OCI-LY7 (cell line): ENCODE measurements at regions not wholly inside any gene's neighbourhood (a gene's known extent, or its start where the extent isn't known, plus 50 kb on each side); places are given as distances from the start of the nearest gene placed in this dataset.

Source experiments
- BruUV-seq: library from RNA; stranded (reverse); fragments of 400-500 nt; replicated peaks from 2 replicates; lab custom pipeline; 2021; lab: Mats Ljungman, UMichigan
- CTCF ChIA-PET: fragments of 300-600 bp; sonication (Branson Sonifier 250); formaldehyde crosslinking; loops from one replicate; lab custom pipeline; 2022; ENCODE audit warnings: antibody characterized with exemption; ENCODE audit not compliant: unreplicated experiment; lab: Charles Lee
- POLR2A ChIA-PET: fragments of 300-600 bp; sonication (Branson Sonifier 250); formaldehyde crosslinking; loops from one replicate; lab custom pipeline; 2022; ENCODE audit warnings: antibody characterized with exemption; lab: Charles Lee
- DNase-seq: peaks from one replicate; pipeline ENCODE4 v3.0.0-alpha.2; 2015; ENCODE audit warnings: low spot score
- H2AFZ ChIP-seq: fragments of 200-600 bp; sonication (generic), shearing (Covaris generic); 2 replicates; pipeline ENCODE4 v1.6.1; 2014; ENCODE audit warnings: mild to moderate bottlenecking, antibody characterized with exemption, low read length, moderate library complexity
- H3K27ac ChIP-seq: fragments of 200-600 bp; sonication (generic); 2 replicates; pipeline ENCODE4 v1.5.1; 2014; ENCODE audit warnings: mixed run types, low read depth, mild to moderate bottlenecking, moderate library complexity, low read length, inconsistent platforms; ENCODE audit not compliant: poor library complexity, severe bottlenecking
- H3K36me3 ChIP-seq: fragments of 200-600 bp; sonication (generic); 2 replicates; pipeline ENCODE4 v1.6.1; 2014; ENCODE audit warnings: mild to moderate bottlenecking, antibody characterized with exemption, low read length, moderate library complexity, mixed read lengths; ENCODE audit not compliant: insufficient read depth
- H3K4me1 ChIP-seq: fragments of 200-600 bp; sonication (generic); 2 replicates; pipeline ENCODE4 v1.5.1; 2014; ENCODE audit warnings: mild to moderate bottlenecking, low read length; ENCODE audit not compliant: insufficient read depth, poor library complexity, severe bottlenecking
- H3K4me2 ChIP-seq: fragments of 200-600 bp; sonication (generic); 2 replicates; pipeline ENCODE4 v1.6.1; 2014; ENCODE audit warnings: mild to moderate bottlenecking, low read length
- H3K4me3 ChIP-seq: fragments of 200-600 bp; sonication (generic); 2 replicates; pipeline ENCODE4 v1.5.1; 2014; ENCODE audit warnings: mild to moderate bottlenecking, low read depth, low read length; ENCODE audit not compliant: poor library complexity, severe bottlenecking
- H3K79me2 ChIP-seq: fragments of 200-600 bp; sonication (generic); 2 replicates; pipeline ENCODE4 v1.6.1; 2016; ENCODE audit warnings: low read depth, mild to moderate bottlenecking, low read length, moderate library complexity, mixed read lengths; ENCODE audit not compliant: insufficient read depth
- H3K9me2 ChIP-seq: fragments of 200-600 bp; sonication (generic); 2 replicates; pipeline ENCODE4 v1.6.1; 2016; ENCODE audit warnings: mild to moderate bottlenecking, low read length, mixed read lengths; ENCODE audit not compliant: insufficient read depth
- H3K9me3 ChIP-seq: fragments of 200-600 bp; sonication (generic); 2 replicates; pipeline ENCODE4 v1.6.1; 2014; ENCODE audit warnings: mild to moderate bottlenecking, mixed run types, low read length, mixed read lengths
- H4K20me1 ChIP-seq: fragments of 200-600 bp; sonication (generic); 2 replicates; pipeline ENCODE4 v1.6.1; 2014; ENCODE audit warnings: mild to moderate bottlenecking, antibody characterized with exemption, low read length, moderate library complexity, mixed read lengths; ENCODE audit not compliant: insufficient read depth
- EZH2phosphoT487 ChIP-seq: fragments of 200-600 bp; sonication (generic); IDR thresholded peaks from 2 replicates; pipeline ENCODE4 v1.6.1; 2018; ENCODE audit warnings: low read depth, borderline replicate concordance, mild to moderate bottlenecking, mixed run types, antibody characterized with exemption, low read length, moderate library complexity, mixed read lengths
- intact Hi-C: fragments of 100-400 bp; cut with micrococcal nuclease; formaldehyde crosslinking; loops from one replicate; pipeline ENCODE4 v1.10.0; 2022; ENCODE audit not compliant: unreplicated experiment
- TF ChIP-seq, protein P1 (sequence below): fragments of 200-600 bp; sonication (generic); conservative IDR thresholded peaks from 2 replicates; pipeline ENCODE4 v1.5.1; 2014; ENCODE audit warnings: mild to moderate bottlenecking, antibody characterized with exemption, low read length, moderate library complexity, mixed read lengths

DNA sequence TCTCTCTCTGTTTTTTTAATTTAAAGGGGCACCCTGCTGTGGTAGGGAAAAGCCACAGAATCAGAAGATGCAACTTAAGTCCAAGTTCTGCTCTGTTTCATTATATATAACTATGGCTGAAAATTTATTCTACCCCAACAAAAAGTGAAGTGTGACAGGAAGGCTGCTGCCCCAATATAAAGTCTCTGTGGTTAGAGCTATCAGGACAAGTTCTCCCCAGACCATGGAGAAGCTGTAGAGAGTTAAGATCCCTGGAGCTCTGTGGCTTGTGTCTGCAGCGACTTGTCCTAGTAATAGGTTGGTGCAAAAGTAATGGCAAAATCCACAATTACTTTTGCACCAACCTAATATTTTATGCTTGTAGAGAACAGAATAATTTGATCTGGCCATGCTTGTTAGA lies 250.9 kb downstream of the PSAT1 start:
- ChIA-PET CTCF (no interaction called here), POLR2A (interaction anchor here (0.7 kb wide), 1 partner anchor 838 kb away, joined by 3 read pairs; no protein-coding TSS in a partner anchor)
- no peaks in the 10 kb centered on the region for H4K20me1 ChIP-seq
- BruUV-seq, result no TSS peak
- no peak for DNase-seq
- H3K27ac ChIP-seq, result no peak overlapping the region
- no peaks in the 10 kb centered on the region for H3K4me1 ChIP-seq
- TF ChIP-seq EZH2phosphoT487, result no peak
- TF ChIP-seq, protein P1, sequence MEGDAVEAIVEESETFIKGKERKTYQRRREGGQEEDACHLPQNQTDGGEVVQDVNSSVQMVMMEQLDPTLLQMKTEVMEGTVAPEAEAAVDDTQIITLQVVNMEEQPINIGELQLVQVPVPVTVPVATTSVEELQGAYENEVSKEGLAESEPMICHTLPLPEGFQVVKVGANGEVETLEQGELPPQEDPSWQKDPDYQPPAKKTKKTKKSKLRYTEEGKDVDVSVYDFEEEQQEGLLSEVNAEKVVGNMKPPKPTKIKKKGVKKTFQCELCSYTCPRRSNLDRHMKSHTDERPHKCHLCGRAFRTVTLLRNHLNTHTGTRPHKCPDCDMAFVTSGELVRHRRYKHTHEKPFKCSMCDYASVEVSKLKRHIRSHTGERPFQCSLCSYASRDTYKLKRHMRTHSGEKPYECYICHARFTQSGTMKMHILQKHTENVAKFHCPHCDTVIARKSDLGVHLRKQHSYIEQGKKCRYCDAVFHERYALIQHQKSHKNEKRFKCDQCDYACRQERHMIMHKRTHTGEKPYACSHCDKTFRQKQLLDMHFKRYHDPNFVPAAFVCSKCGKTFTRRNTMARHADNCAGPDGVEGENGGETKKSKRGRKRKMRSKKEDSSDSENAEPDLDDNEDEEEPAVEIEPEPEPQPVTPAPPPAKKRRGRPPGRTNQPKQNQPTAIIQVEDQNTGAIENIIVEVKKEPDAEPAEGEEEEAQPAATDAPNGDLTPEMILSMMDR, result no peak
- no peak overlapping the region for H3K4me2 ChIP-seq
- intact Hi-C loops, result no loop called here
- H3K9me2 ChIP-seq, result no peaks in the 10 kb centered on the region
- H3K9me3 ChIP-seq, result no peaks in the 10 kb centered on the region
- no peak overlapping the region for H2AFZ ChIP-seq
- H3K36me3 ChIP-seq, result no peaks in the 10 kb centered on the region
- no peak overlapping the region for H3K4me3 ChIP-seq
- no peaks in the 10 kb centered on the region for H3K79me2 ChIP-seq

GRCh38 chr9:78548670-78549069 lies 251.7 kb downstream of the PSAT1 start:
- intact Hi-C loops, result no loop called here
- no peaks in the 10 kb centered on the region for H3K36me3 ChIP-seq
- no peaks in the 10 kb centered on the region for H3K4me1 ChIP-seq
- H3K27ac ChIP-seq, result no peak overlapping the region
- BruUV-seq, result no TSS peak
- TF ChIP-seq, protein P1, result no peak
- no peak for TF ChIP-seq EZH2phosphoT487
- POLR2A ChIA-PET, result interaction anchor here (0.7 kb wide), 1 partner anchor 712 kb away, joined by 3 read pairs; no protein-coding TSS in a partner anchor
- no peak for DNase-seq
- H3K4me3 ChIP-seq, result no peak overlapping the region
- CTCF ChIA-PET, result no interaction called here
- H3K9me3 ChIP-seq, result no peaks in the 10 kb centered on the region
- H3K79me2 ChIP-seq, result no peaks in the 10 kb centered on the region
- no peak overlapping the region for H2AFZ ChIP-seq
- H3K4me2 ChIP-seq, result no peak overlapping the region
- no peaks in the 10 kb centered on the region for H3K9me2 ChIP-seq
- no peaks in the 10 kb centered on the region for H4K20me1 ChIP-seq

DNA sequence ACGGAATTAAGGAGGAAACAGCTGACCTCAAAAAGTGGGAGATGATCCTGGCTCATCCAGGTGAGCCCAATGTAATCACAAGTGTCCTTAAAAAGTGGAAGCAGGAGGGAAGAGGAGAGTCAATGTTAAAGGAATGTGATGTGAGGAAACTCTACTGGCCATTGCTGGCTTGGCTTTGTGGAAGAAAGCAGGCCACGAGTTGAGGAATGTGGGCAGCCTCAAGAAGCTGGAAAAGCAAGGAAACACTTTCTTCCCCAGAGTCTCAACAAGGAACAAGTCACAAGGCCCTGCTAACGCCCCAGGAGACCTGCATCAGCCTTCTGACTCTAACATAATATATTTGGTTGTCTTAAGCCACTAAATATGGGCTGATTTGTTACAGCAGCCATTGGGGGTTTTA lies 252.8 kb downstream of the PSAT1 start:
- intact Hi-C loops, result no loop called here
- no peaks in the 10 kb centered on the region for H3K9me2 ChIP-seq
- POLR2A ChIA-PET, result no interaction called here
- H4K20me1 ChIP-seq, result no peaks in the 10 kb centered on the region
- H2AFZ ChIP-seq, result no peak overlapping the region
- no peak for DNase-seq
- H3K79me2 ChIP-seq, result no peaks in the 10 kb centered on the region
- no peak overlapping the region for H3K4me3 ChIP-seq
- no peaks in the 10 kb centered on the region for H3K9me3 ChIP-seq
- H3K36me3 ChIP-seq, result no peaks in the 10 kb centered on the region
- BruUV-seq, result no TSS peak
- no peaks in the 10 kb centered on the region for H3K4me1 ChIP-seq
- CTCF ChIA-PET, result no interaction called here
- no peak overlapping the region for H3K4me2 ChIP-seq
- no peak overlapping the region for H3K27ac ChIP-seq
- TF ChIP-seq, protein P1, result no peak
- TF ChIP-seq EZH2phosphoT487, result no peak
